Loucy (cell line): ENCODE measurements at regions not wholly inside any gene's neighbourhood (a gene's known extent, or its start where the extent isn't known, plus 50 kb on each side); places are given as distances from the start of the nearest gene placed in this dataset.

Source experiments
- H2AFZ ChIP-seq: fragments of 200-600 bp; sonication (generic); 2 replicates; pipeline ENCODE4 v1.6.0; 2016; ENCODE audit warnings: antibody characterized with exemption, mild to moderate bottlenecking, low read length, moderate library complexity
- H3F3A ChIP-seq: fragments of 200-600 bp; 2 replicates; pipeline ENCODE4 v1.6.0; 2016; ENCODE audit warnings: antibody characterized with exemption, low read depth, mild to moderate bottlenecking
- H3K27me3 ChIP-seq: fragments of 200-600 bp; sonication (generic); 2 replicates; pipeline ENCODE4 v1.6.1; 2014; ENCODE audit warnings: low read length, mild to moderate bottlenecking; ENCODE audit not compliant: insufficient read depth, poor library complexity, severe bottlenecking
- H3K36me3 ChIP-seq: fragments of 200-600 bp; sonication (generic); 2 replicates; pipeline ENCODE4 v1.6.1; 2016; ENCODE audit warnings: low read length; ENCODE audit not compliant: insufficient read depth
- H3K4me1 ChIP-seq: fragments of 200-600 bp; sonication (generic); 2 replicates; pipeline ENCODE4 v1.5.1; 2014; ENCODE audit warnings: low read length, mild to moderate bottlenecking; ENCODE audit not compliant: insufficient read depth, poor library complexity, severe bottlenecking
- H3K4me2 ChIP-seq: fragments of 200-600 bp; sonication (generic); 2 replicates; pipeline ENCODE4 v1.6.0; 2014; ENCODE audit warnings: antibody characterized with exemption, low read length, low read depth, mild to moderate bottlenecking; ENCODE audit not compliant: poor library complexity, severe bottlenecking
- H3K4me3 ChIP-seq: fragments of 200-600 bp; sonication (generic); 2 replicates; pipeline ENCODE4 v1.5.1; 2014; ENCODE audit warnings: low read length, mild to moderate bottlenecking, mixed read lengths; ENCODE audit not compliant: poor library complexity, severe bottlenecking
- H3K79me2 ChIP-seq: fragments of 200-600 bp; sonication (generic); 2 replicates; pipeline ENCODE4 v1.6.1; 2014; ENCODE audit warnings: low read length; ENCODE audit not compliant: insufficient read depth
- H3K9ac ChIP-seq: fragments of 200-600 bp; sonication (generic); 2 replicates; pipeline ENCODE4 v1.6.0; 2014; ENCODE audit warnings: mild to moderate bottlenecking, low read depth, low read length, moderate library complexity; ENCODE audit not compliant: poor library complexity, severe bottlenecking
- H3K9me2 ChIP-seq: fragments of 200-600 bp; sonication (generic); replicated peaks from 2 replicates; pipeline ENCODE4 v1.6.1; 2016; ENCODE audit warnings: low read depth, low read length, mixed read lengths
- H3K9me3 ChIP-seq: fragments of 200-600 bp; sonication (generic); 2 replicates; pipeline ENCODE4 v1.6.1; 2014; ENCODE audit warnings: mild to moderate bottlenecking, antibody characterized with exemption, low read length, low read depth; ENCODE audit not compliant: insufficient read depth
- H4K20me1 ChIP-seq: fragments of 200-600 bp; sonication (generic); 2 replicates; pipeline ENCODE4 v1.6.0; 2014; ENCODE audit warnings: antibody characterized with exemption, low read length, mild to moderate bottlenecking; ENCODE audit not compliant: insufficient read depth, poor library complexity, severe bottlenecking
- EZH2phosphoT487 ChIP-seq: fragments of 200-600 bp; IDR thresholded peaks from 2 replicates; pipeline ENCODE4 v1.6.1; 2018; ENCODE audit warnings: antibody characterized with exemption, mild to moderate bottlenecking, moderate library complexity, borderline replicate concordance
- TF ChIP-seq, protein P1 (sequence below): fragments of 200-600 bp; sonication (generic); conservative IDR thresholded peaks from 2 replicates; pipeline ENCODE4 v1.5.1; 2014; ENCODE audit warnings: mild to moderate bottlenecking, antibody characterized with exemption, low read length

DNA sequence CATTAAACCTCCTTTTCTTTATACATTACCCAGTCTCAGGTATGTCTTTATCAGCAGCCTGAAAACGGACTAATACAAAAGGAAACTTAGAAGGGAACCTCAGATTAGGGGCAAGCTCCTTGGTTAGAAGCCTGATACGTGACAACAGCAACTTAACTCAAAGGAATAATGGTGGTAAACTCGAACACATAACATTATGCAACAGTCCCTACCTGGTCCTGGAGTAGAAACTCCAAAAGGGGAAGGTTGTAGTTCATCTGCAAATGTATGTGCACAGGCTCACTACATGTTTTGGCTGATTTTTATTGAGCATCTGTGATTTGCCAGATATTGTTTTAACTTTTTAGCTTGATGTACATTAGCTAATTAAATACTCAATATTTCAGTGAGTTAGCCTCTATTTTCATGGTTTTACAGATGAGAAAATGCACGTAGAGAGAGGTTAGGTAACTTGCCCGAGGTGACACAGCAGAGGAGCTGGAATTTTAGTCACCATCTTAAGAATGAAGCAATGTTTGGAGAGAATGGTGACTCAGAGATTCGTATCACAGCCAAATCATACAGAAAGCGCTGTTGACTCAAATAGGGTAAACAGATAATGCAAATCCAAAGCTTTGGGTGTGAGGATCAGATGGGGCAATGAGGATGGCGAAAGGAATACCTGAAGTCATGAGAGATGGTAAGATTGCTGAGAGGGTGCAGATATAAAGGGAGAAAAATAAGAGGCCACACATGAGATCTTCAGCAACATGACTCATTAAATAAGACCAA lies 194.9 kb upstream of the RBFOX1 start:
- Histone ChIP-seq H3K4me2 (no peak overlapping the region), H3K9me2 (no peaks in the 10 kb centered on the region), H3K79me2 (no peaks in the 10 kb centered on the region), H2AFZ (no peak overlapping the region), H4K20me1 (no peaks in the 10 kb centered on the region), H3K27me3 (no peaks in the 10 kb centered on the region), H3K36me3 (no peaks in the 10 kb centered on the region), H3F3A (no peaks in the 10 kb centered on the region), H3K4me1 (no peaks in the 10 kb centered on the region), H3K9me3 (no peaks in the 10 kb centered on the region), H3K9ac (no peak overlapping the region), H3K4me3 (no peak overlapping the region)
- TF ChIP-seq, protein P1, sequence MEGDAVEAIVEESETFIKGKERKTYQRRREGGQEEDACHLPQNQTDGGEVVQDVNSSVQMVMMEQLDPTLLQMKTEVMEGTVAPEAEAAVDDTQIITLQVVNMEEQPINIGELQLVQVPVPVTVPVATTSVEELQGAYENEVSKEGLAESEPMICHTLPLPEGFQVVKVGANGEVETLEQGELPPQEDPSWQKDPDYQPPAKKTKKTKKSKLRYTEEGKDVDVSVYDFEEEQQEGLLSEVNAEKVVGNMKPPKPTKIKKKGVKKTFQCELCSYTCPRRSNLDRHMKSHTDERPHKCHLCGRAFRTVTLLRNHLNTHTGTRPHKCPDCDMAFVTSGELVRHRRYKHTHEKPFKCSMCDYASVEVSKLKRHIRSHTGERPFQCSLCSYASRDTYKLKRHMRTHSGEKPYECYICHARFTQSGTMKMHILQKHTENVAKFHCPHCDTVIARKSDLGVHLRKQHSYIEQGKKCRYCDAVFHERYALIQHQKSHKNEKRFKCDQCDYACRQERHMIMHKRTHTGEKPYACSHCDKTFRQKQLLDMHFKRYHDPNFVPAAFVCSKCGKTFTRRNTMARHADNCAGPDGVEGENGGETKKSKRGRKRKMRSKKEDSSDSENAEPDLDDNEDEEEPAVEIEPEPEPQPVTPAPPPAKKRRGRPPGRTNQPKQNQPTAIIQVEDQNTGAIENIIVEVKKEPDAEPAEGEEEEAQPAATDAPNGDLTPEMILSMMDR, result no peak
- no peak for TF ChIP-seq EZH2phosphoT487

- TF ChIP-seq, protein P1, result no peak
- TF ChIP-seq EZH2phosphoT487, result no peak
- Histone ChIP-seq H3K36me3 (no peaks in the 10 kb centered on the region), H3K4me2 (no peak overlapping the region), H3K27me3 (no peaks in the 10 kb centered on the region), H3K9ac (no peak overlapping the region), H3F3A (no peaks in the 10 kb centered on the region), H3K9me3 (no peaks in the 10 kb centered on the region), H2AFZ (no peak overlapping the region), H4K20me1 (no peaks in the 10 kb centered on the region), H3K4me3 (no peak overlapping the region), H3K79me2 (no peaks in the 10 kb centered on the region), H3K9me2 (no peaks in the 10 kb centered on the region), H3K4me1 (no peaks in the 10 kb centered on the region)
Observed at GRCh38 chr16:7132465-7132864, 200.2 kb upstream of the RBFOX1 start.

GRCh38 chr16:7124701-7125100 lies 207.9 kb upstream of the RBFOX1 start:
- no peaks in the 10 kb centered on the region for H3K9me2 ChIP-seq
- H3K9me3 ChIP-seq, result no peaks in the 10 kb centered on the region
- no peak overlapping the region for H3K4me3 ChIP-seq
- H3K4me2 ChIP-seq, result no peak overlapping the region
- no peaks in the 10 kb centered on the region for H3K27me3 ChIP-seq
- no peaks in the 10 kb centered on the region for H3K36me3 ChIP-seq
- no peak overlapping the region for H3K9ac ChIP-seq
- no peak overlapping the region for H2AFZ ChIP-seq
- no peaks in the 10 kb centered on the region for H3K79me2 ChIP-seq
- no peaks in the 10 kb centered on the region for H3F3A ChIP-seq
- H3K4me1 ChIP-seq, result no peaks in the 10 kb centered on the region
- TF ChIP-seq, protein P1, result no peak
- TF ChIP-seq EZH2phosphoT487, result no peak
- no peaks in the 10 kb centered on the region for H4K20me1 ChIP-seq
